ENCODE measurements at regions not wholly inside any gene's neighbourhood (a gene's known extent, or its start where the extent isn't known, plus 50 kb on each side); places are given as distances from the start of the nearest gene placed in this dataset.

GRCh38 chr4:123345935-123346300, 50.7 kb upstream of the SPRY1 start:
- Mint-ChIP-seq H3K9me3 (peaks cover 0 to 4% (median 0%) of the 10 kb centered on the region in 11 donors), H3K36me3 (no peaks in the 10 kb centered on the region), H3K27me3 (peaks cover 3 to 33% (median 4%) of the 10 kb centered on the region in 5 donors), H3K27ac (no peak overlapping the region), H3K4me3 (no peak overlapping the region), H3K4me1 (no peaks in the 10 kb centered on the region)
- no peaks in the 10 kb centered on the region for H3K9me3 ChIP-seq (ENCODE audit: control insufficient read depth in 2 of 3, low read length in 3 of 3)
- no peak overlapping the region for H3K4me3 ChIP-seq (ENCODE audit: low read length)
- intact Hi-C loops (cut with micrococcal nuclease), result no loop called here
- POLR2A ChIA-PET, result no interaction called here
- H3K4me1 ChIP-seq (ENCODE audit: control insufficient read depth in 2 of 2, insufficient read depth in 2 of 2, low read length in 2 of 2), result no peaks in the 10 kb centered on the region
- no peak for ATAC-seq
- DNase-seq, result no peak
- no peaks in the 10 kb centered on the region for H3K36me3 ChIP-seq (ENCODE audit: control insufficient read depth in 2 of 3, insufficient read depth in 3 of 3, low read length in 3 of 3)
- H3K27ac ChIP-seq (ENCODE audit: low read depth, low read length), result no peak overlapping the region
- H3K27me3 ChIP-seq (ENCODE audit: control insufficient read depth in 2 of 2, insufficient read depth in 2 of 2, low read length in 2 of 2), result no peaks in the 10 kb centered on the region
- CTCF ChIA-PET, result no interaction called here

- Mint-ChIP-seq H3K27me3 (peaks cover 3 to 36% (median 4%) of the 10 kb centered on the region in 5 donors), H3K4me1 (no peaks in the 10 kb centered on the region), H3K9me3 (peaks cover 0 to 4% (median 0%) of the 10 kb centered on the region in 11 donors), H3K27ac (no peak overlapping the region), H3K36me3 (no peaks in the 10 kb centered on the region), H3K4me3 (no peak overlapping the region)
- Histone ChIP-seq H3K4me3 (ENCODE audit: low read length) (no peak overlapping the region), H3K27me3 (ENCODE audit: control insufficient read depth in 2 of 2, insufficient read depth in 2 of 2, low read length in 2 of 2) (no peaks in the 10 kb centered on the region), H3K4me1 (ENCODE audit: control insufficient read depth in 2 of 2, insufficient read depth in 2 of 2, low read length in 2 of 2) (no peaks in the 10 kb centered on the region), H3K27ac (ENCODE audit: low read depth, low read length) (no peak overlapping the region), H3K9me3 (ENCODE audit: control insufficient read depth in 2 of 3, low read length in 3 of 3) (no peaks in the 10 kb centered on the region), H3K36me3 (ENCODE audit: control insufficient read depth in 2 of 3, insufficient read depth in 3 of 3, low read length in 3 of 3) (no peaks in the 10 kb centered on the region)
- ATAC-seq (no peak), DNase-seq (no peak)
- POLR2A ChIA-PET, result no interaction called here
- intact Hi-C loops (cut with micrococcal nuclease), result no loop called here
- CTCF ChIA-PET, result no interaction called here
Measured at GRCh38 chr4:123346330-123346940, 50.2 kb upstream of the SPRY1 start.

Measured in naive thymus-derived CD4-positive, alpha-beta T cell (primary cell).